ENCODE measurements at regions not wholly inside any gene's neighbourhood (a gene's known extent, or its start where the extent isn't known, plus 50 kb on each side); places are given as distances from the start of the nearest gene placed in this dataset.
"Not testable (repeated sequence)": the region's sequence is repeated elsewhere in the genome, so short reads cannot be mapped to it uniquely, and the experiment has no call there.

DNA sequence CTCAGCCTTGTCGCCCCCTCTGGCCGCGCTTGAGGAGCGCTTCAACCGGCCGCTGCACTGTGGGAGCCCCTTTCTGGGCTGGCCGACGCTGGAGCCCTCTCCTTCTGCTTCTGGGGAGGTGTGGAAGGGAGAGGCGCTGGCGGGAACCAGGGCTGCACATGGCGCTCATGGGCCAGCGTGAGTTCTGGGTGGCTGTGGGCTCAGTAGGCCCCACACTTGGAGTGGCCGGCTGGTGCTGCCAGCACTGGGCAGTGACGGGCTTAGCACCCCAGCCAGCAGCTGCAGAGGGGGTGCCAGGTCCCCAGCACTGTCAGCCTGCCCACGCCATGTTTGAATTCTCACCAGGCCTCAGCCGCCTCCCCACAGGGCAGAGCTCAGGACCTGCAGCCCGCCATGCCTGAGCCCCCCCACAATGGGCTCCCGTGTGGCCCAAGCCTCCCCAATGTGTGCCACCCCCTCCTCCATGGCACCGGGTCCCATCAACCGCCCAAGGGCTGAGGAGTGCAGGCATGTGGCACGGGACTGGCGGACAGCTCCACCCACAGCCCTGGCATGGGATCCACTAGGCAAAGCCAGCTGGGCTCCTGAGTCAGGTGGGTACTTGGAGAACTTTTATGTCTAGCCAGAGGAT lies 615.2 kb downstream of the TRIML1 start:
- no peak for DNase-seq

GRCh38 chr4:188767496-188767895 lies 628.3 kb downstream of the TRIML1 start:
- DNase-seq = no peak

- no peak for DNase-seq
Observed at GRCh38 chr4:188778905-188779304, 639.7 kb downstream of the TRIML1 start.

DNA sequence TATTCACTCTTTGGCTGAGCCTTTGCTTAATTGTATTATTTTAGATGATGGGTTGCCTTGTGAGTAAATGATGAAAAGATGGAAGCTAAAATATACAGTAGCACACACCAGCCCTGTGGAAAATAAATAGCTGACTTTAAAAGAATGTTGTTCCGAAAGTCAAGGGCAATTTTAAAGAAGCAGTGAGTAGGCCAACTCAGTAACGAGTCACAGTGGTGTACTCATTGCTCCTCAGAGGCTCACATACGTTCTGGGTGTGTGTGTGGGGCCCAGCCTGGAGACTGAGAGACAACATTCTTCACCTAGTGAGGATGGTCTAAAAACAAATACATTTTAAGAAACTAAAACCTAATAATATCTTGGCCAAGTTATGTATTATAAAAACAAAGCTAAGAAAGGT lies 640.3 kb downstream of the TRIML1 start:
- no peak for DNase-seq

DNA sequence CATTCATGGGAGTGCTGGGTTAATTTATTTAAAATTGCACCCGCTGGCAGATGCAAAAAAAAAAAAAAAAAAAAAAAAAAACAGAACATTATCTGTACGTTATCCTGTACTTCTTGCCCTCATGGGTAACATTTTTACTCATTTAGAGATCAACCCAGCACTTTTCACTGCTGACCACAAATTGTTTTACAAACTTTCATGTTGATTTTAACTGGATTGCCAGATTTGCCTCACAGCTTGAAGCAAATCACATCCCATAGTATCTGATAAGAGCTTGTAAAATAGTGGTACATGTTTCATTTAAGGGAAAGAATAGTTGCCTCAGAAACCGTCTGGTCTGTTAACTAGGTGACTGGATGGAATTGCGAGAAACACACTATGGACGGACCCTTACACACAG lies 640.8 kb downstream of the TRIML1 start:
- no peak for DNase-seq

- no peak for DNase-seq
Observed at GRCh38 chr4:188780686-188781085, 641.4 kb downstream of the TRIML1 start.

- no peak for DNase-seq
Observed at GRCh38 chr4:188781655-188782054, 642.4 kb downstream of the TRIML1 start.

DNA sequence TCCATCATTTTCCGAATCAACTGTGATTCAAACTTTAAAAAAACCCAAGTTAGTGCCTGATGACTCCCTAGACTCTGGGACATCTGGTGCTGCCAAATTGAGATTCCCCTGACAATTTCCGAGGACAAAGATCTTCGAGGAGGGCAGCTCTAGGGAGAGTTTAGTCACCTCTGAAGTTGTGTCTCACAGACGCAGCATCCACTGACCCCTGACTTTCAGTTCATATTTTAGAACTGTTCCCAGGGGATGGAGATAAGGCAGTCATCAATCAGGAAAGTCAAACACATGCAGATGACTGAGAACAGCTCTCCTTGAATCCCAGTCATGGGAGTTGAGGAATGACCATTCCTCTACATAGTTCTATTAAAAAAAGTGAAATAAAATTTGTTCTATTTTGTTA lies 643.9 kb downstream of the TRIML1 start:
- DNase-seq = no peak

DNA sequence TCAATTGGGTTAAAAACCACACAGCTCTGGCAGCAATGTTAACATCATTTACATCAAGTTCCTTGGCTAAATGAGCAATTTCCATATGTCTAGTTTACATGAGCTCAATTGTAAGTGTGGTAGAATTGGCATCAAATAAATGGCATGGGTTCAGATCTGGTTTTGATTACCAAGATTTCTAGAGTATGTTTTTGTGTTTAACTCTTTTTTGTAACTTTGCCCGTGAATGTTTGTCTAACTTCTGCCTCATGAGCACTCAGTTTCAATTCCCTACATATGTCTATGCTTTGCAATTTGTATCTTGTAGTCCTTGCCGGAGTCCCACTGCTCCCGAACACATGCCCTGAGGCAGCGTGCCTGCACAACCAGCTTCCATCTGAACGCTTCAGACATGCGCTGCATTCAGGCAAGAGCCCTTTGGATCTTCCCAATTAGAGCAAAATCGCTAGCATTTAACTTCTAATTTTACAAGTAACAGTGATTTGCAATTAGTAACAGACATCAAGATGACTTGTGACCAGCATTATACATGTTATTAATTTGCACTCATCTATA lies 644.4 kb downstream of the TRIML1 start:
- DNase-seq = no peak

GRCh38 chr4:188796600-188796999 lies 657.4 kb downstream of the TRIML1 start:
- not testable (repeated sequence) for DNase-seq

GRCh38 chr4:188797011-188797410 lies 657.8 kb downstream of the TRIML1 start:
- DNase-seq = not testable (repeated sequence)

GRCh38 chr4:188804861-188805260 lies 665.6 kb downstream of the TRIML1 start:
- DNase-seq = no peak

DNA sequence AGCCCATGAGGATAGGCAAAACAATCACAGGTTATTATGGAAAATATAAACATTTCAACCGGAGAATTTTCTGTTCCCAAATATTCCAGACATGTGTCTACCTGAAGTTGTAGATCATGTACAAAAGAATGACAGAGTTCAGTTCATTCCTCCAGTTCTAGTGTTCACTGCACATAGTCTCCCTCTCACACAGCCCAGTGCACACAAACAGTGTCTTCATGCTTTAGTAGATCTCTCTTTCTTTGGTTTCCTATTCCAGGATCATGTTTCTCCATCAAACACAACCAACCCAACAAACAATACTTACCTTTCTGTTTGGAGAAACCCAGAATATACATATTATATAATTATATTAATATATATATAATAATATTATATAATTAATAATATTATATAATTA lies 671.9 kb downstream of the TRIML1 start:
- DNase-seq = no peak

DNA sequence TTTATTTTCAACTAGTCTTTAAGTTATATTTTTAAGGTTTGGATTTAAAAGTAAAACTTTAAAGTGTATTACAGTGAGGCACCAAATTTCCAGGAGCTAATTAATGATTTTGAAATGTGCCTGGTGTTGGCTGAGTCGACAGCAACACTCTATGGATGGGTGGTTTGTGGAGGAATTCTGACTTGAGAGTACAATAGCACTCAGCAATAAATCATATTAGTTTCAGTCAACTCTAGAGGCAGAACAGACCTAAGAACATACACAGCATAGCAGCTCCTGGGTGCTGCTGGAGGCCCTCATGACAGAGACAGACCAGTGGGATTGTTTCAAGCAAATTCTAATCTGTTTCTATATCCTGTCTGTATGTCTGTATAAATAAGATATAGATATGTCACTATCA lies 673.4 kb downstream of the TRIML1 start:
- no peak for DNase-seq

GRCh38 chr4:188818300-188818699 lies 679.1 kb downstream of the TRIML1 start:
- DNase-seq = no peak

DNA sequence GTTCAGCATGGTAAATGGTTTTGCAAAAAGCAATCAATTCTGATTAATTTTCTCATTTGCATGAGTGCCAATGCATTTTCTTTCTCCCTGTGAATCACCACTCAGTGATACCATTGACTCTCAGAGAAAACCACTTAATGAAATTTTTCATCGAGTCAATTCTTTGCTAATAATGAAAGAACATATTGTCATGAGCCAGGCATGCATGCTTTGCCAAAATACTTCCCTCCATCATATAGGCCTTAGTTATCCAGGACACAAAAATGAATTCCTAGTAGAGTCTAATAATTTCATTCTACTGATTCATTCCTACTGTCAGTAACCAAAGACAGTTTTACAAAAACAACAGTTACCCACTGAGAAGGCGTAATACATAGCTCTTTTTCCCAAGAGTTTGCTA lies 680.0 kb downstream of the TRIML1 start:
- DNase-seq = no peak

GRCh38 chr4:188821500-188821899 lies 682.3 kb downstream of the TRIML1 start:
- no peak for DNase-seq

- no peak for DNase-seq
Observed at GRCh38 chr4:188822698-188823097, 683.5 kb downstream of the TRIML1 start.

DNA sequence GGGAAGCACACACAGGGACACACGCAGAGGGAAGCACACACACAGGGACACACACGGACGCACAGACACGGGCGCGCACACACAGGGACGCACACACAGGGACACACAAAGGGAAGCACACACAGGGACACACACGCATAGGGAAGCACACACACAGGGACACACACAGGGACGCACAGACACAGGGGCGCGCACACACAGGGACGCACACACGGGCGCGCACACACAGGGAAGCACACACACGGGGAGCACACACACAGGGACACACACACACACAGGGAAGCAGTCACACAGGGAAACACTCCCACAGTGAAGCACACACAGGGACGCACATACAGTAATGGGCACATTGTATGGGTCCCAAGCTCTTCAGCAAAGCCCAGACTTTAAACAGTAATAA lies 685.3 kb downstream of the TRIML1 start:
- DNase-seq = no peak

DNA sequence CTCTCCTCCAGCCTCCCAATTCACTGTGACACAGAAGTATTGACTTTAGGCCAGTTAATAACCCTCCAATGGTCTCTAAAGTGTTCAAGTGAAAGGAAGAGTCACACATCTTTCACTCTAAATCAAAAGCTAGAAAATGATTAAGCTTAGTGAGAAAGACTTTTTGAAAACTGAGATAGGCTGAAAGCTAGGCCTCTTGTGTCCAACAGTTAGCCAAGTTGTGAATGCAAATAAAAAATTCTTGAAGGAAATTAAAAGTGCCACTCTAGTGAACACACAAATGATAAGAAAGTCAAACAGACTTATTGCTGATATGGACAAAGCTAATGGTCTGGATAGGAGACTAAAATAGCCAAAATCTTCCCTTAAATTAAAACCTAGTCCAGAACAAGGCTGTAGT lies 687.2 kb downstream of the TRIML1 start:
- no peak for DNase-seq

- no peak for DNase-seq
Observed at GRCh38 chr4:188839704-188840103, 700.5 kb downstream of the TRIML1 start.

DNA sequence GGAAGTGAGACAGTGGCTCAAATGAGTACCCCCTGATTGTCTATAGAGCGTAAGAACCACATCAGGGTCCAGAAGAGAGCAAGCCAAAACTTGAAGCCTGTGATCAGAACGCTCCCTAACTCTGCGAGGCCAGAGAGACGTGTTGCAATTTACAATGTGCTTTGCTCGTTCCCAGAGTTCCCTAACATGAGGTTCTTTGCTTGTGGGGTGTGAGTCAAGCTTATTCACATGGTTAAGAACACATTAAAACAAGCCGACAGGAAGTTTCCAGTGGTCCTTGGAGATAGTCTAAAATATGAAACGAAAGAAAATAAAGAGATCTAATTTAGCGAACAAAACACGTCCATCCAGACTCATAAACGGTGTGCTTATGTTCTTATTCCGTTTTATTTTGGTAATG lies 702.3 kb downstream of the TRIML1 start:
- no peak for DNase-seq

GRCh38 chr4:188854436-188854835 lies 715.2 kb downstream of the TRIML1 start:
- no peak for DNase-seq

DNA sequence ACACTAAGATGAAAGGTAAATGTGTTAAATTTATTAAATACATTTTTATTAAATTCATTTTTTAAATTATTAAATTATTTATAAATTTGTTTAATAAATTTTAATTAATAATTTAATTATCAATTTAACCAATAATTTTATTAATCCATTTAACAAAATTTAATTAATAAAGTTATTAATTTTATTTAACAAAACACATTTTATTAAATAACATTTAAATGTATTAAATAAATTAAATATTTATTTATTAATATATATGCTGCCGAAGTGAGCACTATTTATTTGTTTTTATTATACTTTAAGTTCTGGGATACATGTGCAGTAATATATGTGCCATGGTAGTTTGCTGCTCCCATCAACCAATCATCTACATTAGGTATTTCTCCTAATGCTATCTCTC lies 719.5 kb downstream of the TRIML1 start:
- no peak for DNase-seq

GRCh38 chr4:188864741-188865140 lies 725.5 kb downstream of the TRIML1 start:
- no peak for DNase-seq

Data from activated naive CD4-positive, alpha-beta T cell (primary cell).